Jurkat, Clone E6-1 (cell line): ENCODE measurements at regions not wholly inside any gene's neighbourhood (a gene's known extent, or its start where the extent isn't known, plus 50 kb on each side); places are given as distances from the start of the nearest gene placed in this dataset.

Source experiments
- DNase-seq: peaks from one replicate; pipeline ENCODE4 v3.0.0-alpha.2; 2011; ENCODE audit warnings: low read depth, low spot score
- H3K4me3 ChIP-seq: 2 replicates; pipeline ENCODE4 v1.5.1; 2011; ENCODE audit warnings: mild to moderate bottlenecking, low read length, control low read depth, moderate library complexity

DNA sequence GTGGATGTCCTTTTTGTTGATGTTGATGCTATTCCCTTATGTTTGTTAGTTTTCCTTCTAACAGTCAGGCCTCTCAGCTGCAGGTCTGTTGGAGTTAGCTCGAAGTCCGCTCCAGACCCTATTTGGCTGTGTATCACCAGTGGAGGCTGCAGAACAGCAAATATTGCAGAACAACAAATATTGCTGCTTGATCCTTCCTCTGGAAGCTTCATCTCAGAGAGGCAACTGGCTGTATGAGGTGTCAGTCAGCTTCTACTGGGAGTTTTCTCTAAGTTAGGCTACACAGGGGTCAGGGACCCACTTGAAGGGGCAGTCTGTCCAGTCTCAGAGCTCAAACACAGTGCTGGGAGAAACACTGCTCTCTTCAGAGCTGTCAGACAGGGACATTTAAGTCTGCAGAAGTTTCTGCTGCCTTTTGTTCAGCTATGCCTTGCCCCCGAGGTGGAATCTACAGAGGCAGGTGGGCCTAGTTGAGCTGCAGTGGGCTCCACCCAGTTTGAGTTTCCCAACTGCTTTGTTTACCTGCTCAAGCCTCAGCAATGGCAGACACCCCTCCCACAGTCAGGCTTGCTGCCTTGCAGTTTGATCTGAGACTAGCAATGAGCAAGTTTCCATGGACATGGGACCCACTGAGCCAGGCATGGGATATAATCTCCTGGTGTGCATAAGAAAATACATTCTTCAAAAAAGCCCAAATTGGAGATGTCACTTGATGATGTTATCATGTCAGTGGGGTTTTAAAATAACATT lies 99.5 kb downstream of the KDM5D start:
- DNase-seq = no peak
- H3K4me3 ChIP-seq = no peak overlapping the region

DNA sequence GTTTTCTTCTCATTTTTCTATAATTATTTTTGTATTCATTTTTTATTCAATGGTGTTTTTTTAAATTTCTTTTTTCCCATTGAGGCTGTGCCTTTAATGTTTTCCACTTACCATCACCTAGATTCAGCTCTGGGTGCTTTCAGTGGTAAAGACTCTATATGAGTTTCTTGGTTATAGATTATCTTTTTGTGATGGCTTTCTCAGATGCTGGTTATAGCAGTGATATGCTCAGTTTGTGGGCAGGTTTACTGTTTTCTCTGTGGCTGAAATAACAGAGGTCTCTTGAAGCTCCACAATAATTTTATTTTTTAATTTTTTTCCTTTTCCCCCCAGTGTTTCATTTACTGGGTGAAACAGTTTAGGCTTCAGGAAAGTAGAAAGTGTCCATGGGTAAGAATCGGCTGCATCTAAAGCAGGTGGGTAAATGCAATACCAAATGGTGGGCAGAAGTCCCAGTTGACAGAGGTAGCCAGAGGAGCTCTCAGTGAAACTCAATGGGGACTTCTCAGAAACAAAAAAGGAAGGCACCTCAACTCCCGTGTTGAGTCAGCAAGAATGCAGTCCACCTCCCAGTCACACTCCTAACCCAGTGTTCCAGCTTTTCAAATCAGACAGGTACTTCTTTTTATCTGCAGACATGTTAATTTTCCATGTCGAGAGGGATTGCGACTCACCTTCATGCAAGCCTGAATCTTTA lies 106.7 kb downstream of the KDM5D start:
- no peak for DNase-seq
- no peak overlapping the region for H3K4me3 ChIP-seq

DNA sequence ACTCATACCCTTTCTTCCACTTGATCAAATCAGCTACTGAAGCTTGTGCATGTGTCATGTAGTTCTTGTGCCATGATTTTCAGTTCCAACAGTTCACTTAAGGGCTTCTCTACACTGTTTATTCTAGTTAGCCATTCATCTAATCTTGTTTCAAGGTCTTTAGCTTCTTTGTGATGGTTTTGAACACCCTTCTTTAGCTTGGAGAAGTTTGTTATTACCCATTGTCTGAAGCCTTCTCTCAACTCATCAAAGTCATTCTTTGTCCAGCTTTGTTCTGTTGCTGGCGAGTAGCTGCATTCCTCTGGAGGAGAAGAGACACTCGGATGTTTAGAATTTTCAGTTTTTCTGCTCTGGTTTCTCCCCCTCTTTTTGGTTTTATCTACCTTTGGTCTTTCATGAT lies 115.6 kb downstream of the KDM5D start:
- no peak for DNase-seq
- H3K4me3 ChIP-seq = no peak overlapping the region

DNA sequence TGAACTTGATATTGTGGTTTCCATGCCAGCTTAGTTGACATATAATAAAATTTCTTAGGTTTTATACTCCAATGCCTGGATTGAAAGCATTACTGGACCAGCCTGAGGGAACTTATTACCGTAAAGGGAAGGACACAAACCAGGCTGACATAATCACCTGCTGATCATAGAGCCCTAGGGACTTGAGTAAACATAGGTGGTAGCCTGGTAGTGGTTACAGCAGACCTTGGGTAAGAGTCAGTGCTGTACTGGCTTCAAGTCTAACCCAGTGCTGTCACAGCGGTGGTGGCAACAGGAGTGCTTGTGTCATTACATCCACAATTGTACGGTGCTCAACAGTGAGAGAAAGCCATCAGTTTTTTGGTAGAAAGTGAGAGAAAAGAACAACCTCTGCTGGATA lies 122.1 kb downstream of the KDM5D start:
- no peak overlapping the region for H3K4me3 ChIP-seq
- DNase-seq = no peak

DNA sequence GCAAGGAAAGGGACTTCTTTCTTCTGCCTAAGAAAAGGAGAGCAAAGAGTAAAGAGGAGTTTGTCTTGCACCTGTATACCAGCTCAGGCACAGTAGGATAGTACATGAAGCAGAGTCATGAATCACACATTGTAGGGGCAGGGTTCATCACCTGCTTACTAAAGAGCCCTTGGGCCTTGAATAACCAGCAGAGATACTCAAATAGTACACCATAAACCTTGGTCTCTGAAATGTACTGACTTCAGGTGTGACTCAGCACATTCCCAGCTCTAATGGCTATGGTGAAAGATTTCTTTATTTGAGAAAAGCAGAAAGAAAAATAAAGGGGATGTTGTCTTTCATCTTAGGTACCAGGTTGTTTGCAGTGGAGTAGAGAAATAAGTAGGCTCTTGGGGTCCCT lies 122.8 kb downstream of the KDM5D start:
- no peak overlapping the region for H3K4me3 ChIP-seq
- no peak for DNase-seq

DNA sequence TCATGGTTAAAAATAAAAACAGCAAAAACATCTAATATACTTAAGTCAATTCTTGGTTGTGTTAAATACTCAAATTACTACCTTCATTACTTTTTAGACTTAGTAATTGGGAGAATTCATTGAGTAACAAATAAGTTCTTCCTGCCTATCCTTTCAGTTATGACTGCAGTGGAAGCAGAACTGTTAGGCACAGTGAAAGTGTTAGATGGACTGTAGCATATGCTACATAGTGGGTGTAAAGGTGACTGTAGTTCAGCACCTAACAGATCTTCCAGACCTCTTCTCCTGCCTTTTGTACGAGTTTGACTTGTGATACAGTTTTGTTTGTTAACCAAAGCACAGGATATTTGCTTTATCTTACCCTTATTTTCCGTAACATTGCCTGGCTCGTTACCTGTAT lies 143.4 kb downstream of the KDM5D start:
- no peak overlapping the region for H3K4me3 ChIP-seq
- DNase-seq = no peak

DNA sequence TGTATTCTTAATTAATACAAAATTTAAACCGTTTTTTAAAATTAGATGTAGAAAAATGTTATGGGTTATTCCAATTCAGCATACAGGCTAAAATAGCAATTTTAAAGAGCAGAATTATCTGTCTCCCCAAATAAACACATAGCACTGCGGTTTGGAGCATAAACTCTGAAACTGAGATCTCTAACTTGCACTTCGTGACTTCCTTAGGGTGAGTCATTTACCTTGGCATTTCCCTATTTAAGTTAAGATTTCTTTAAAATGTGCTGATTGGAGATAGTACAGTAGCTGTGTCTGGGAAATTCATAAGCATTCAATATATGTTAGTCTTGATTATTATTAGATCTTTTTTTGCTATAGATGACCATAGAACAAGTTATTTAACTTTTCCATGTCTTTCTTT lies 143.8 kb downstream of the KDM5D start:
- no peak overlapping the region for H3K4me3 ChIP-seq
- no peak for DNase-seq

DNA sequence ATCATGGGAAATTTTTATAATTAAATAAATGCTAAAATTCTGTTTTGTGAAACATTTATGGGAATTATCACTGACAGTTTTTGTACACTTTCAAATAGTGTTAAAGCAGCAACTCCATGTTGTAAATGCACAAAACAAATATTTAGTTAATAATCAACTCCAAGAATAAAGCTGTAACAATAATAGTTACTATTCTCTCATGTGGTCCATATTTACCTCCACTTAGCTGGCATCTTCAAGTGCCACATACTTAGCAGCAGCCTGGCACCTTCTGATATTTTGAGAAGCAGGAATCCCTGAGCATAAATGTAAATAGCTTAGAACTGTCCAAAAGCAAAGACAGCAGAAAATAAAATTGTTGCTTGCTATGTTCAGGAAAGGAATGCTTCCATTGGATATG lies 154.3 kb downstream of the KDM5D start:
- no peak overlapping the region for H3K4me3 ChIP-seq
- DNase-seq = no peak

DNA sequence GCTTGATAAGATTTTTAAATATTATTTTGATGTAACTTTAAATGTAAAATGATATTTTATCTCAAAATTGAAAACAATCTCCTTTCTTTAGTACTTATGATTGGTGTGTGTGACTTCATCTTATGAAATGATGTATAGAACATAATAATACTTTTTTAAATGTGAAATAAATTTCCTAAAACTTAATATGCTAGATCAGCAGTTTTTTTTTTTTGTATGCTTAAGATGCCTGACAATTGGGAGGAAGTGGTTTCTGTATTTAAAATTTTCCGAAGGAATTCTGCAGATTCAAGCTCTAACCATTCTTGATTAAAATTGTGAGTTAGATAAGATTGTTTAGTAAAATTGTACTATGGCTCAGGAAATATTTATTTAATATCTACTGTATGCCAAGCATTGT lies 154.9 kb downstream of the KDM5D start:
- no peak for DNase-seq

DNA sequence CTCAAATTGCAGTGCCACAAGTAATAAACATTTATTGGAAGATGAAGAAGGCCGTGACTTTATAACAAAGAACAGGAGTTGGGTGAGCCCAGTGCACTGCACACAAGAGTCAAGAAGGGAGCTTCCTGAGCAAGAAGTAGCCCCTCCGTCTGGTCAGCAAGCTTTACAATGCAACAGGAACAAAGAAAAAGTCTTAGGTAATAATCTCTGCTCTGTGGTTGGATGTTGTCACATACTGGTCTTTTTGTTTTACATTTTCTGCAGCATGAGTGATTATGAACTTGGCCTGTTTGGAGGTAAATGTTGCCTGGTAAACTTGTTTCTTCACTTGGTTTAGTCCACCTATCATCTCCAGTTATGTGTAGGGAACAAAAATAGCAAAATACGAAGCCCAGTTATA lies 157.2 kb downstream of the KDM5D start:
- no peak for DNase-seq
- no peak overlapping the region for H3K4me3 ChIP-seq

More for the DNA sequence above, 154.9 kb downstream of the KDM5D start:
- H3K4me3 ChIP-seq = no peak overlapping the region

DNA sequence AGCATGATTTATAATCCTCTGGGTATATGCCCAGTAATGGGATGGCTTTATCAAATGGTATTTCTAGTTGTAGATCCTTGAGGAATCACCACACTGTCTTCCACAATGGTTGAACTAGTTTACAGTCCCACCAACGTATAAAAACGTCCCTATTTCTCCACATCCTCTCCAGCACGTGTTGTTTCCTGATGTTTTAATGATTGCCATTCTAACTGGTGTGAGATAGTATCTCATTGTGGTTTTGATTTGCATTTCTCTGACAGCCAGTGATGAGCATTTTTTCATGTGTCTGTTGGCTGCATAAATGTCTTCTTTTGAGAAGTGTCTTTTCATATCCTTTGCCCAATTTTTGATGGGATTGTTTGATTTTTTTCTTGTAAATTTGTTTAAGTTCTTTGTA lies 163.5 kb downstream of the KDM5D start:
- DNase-seq = peak; percentile 66
- 0 out of 2 replicates have a peak overlapping the region, but pooled peaks have one; percentile 13 for H3K4me3 ChIP-seq

DNA sequence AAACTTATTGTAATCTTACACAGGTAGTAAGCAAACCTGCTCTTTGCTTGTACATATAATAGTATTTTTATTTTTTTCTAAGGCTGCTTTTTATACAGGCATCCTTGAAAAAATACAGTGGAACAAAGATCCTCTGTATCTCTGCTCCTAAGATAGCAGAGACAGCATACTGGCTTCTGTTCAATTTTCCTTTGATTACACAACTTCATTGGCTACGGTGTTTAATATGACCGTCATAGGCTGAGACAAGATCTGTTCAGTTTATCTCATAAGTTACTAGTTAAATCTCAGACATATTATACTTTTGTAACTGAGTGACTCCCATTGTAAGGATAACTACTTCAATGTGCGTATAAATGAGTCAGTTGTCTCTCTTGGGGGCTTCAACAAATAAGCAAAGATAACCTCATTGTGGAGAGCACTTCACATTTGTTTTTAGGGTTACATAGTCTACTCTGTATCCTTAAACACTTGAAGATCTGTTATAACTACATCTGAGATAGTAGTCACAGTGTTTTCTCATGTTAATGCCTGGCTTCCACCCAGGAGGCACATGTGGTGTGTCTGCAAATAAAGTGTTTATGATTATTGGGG lies 166.1 kb downstream of the KDM5D start:
- H3K4me3 ChIP-seq = no peak overlapping the region
- no peak for DNase-seq

DNA sequence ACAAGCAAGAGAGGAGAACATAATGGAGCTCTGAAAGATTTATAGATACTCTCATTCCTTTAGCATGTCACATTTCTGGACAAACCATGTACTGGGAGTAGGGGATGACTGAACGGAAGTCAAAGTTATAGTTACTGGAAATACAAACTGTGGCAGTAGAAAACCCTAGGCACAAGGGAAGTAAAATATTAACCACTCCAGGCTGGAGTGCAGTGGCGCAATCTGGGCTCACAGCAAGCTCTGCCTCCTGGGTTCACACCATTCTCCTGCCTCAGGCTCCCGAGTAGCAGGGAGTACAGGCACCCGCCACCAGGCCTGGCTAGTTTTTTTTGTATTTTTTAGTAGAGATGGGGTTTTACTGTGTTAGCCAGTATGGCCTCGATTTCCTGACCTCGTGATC lies 167.3 kb downstream of the KDM5D start:
- DNase-seq = no peak

DNA sequence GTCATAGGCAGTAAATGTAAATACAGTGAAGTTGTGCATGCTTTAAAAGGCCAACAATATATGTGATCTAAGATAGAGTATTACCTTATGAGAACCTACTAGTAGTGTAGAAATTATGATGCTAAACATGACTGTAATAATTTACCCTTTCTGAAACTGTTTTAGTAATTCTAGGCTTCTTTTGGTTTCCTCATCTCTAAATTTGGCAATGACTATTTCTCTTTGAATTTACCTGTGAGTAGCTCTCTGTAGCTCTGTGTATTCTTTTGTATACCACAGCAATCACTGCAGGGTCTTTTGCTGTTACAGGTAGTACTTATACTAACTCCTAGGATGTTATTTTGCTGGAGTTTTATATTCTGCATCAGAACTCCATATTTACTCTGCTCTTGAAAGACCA lies 169.6 kb downstream of the KDM5D start:
- DNase-seq = no peak
- H3K4me3 ChIP-seq = no peak overlapping the region

More for the DNA sequence above, 167.3 kb downstream of the KDM5D start:
- no peak overlapping the region for H3K4me3 ChIP-seq

DNA sequence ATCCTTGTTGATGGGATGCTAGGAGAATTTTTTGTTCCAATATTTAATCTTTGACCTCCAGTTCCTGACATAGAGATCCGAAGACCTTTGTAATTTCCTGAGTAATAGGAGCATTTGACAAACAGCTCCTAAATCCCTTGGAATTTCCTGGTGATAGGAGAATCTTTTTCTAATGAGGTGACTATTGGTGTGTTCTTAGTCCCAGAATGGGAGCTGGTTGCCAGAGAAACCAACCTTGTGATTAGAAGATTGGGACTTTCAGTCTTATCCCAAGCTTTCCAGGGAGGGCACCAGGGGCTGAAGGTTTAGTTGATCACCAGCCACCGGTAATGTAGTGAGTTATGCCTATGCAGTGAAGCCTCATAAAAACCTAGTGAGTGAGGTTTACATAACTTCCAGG lies 170.9 kb downstream of the KDM5D start:
- H3K4me3 ChIP-seq = no peak overlapping the region
- no peak for DNase-seq

DNA sequence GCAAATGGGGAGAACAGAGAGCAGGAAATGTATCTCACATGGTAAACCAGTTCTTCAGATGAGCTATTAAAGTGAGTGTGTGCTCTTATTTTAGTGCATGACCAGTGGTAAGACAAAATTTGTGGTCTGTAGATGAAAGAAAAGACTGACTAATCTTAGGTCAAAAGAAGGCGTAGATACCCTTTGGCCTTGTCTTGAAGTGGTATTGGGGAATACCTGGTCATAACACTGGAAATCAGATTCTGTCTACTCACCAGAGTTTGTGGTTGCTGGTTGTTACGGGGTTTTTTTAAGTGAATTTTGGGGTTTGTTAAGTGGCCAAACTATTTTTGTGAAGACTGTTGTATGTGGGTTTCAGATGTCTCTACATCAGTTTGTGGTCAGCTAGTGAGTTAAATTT lies 173.5 kb downstream of the KDM5D start:
- no peak for DNase-seq
- H3K4me3 ChIP-seq = peak overlapping the region; percentile 68

DNA sequence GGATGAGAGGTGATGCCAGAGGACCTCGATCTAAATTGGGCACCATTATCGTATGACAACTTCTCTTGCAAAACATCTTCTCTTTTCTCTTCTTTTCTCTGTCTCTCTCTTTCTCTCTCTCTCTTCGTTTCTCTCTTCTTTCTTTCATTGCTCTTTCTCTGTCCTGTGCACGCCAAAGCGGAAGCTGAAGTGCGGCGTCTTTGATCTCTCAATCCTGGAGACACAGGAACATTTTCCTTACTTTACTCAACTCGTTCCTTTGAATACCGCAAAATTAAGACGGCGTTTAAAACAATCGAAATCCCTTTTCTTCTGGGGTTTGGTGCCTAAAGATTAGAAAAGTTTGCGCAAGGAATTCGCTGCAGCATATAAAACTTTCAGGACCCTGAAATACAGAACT lies 176.6 kb downstream of the KDM5D start:
- peak overlapping the region; percentile 68 for H3K4me3 ChIP-seq
- DNase-seq = no peak

DNA sequence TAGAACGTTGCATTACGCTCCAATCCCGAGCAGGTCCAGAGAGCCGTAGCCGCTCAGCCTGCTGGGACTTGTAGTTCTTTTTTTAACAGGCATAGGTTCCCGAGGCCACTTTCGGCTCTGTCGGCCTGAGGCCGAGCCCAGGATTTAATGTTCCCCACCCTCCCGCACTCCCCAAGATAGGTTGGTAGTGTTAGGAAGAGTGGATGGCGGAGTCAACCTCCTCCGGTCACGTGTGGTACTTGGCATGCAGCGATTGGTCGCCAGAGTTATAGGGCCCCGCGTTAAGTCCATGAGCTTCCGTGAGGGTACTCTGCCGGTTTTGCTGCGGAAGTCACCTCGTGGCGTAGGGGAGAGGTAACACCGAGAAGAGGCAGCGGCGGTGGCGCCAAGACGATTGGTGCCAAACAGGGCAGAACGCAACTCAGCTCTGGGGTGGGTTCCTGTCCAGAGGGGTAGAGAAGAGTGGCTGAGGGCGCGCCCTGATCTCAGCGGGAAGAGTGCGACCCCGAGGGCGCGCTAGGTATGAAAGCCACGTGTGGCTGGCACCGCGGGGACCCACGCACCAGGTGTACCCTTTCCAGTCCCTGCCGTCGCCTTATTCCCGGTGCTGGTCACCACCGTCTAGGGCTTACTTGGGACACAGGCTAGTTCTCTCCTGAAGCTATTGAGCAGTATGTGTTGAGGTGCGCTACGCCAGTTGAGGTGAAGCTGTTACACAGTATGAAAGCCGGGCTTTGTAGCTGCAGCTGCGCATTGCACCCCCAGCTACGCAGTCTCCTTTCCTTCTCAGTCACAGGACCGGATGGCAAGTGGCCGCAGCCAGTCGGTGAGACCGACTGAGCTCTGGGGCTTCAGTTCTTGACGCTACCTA lies 177.2 kb downstream of the KDM5D start:
- DNase-seq = peak; percentile 95
- H3K4me3 ChIP-seq = peak overlapping the region; percentile 68

DNA sequence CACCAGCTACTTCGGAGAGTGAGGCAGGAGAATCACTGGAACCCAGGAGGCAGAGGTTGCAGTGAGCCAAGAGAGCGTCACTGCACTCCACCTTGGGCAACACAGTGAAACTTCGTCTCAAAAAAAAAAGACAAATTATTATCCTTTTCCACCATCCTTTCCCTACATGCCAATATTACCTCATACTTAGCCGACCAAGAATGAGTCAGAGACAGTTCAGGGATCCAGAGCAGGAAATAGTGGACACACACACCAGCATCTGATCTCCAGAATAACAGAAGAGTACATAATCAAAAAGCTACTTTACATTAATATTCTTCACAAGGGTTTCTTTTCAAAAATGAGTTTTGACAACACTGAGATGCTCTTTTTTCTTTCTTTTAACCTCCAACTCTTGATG lies 185.4 kb downstream of the KDM5D start:
- DNase-seq = no peak
- H3K4me3 ChIP-seq = no peak overlapping the region
